Karpas-422 (cell line): ENCODE measurements at regions not wholly inside any gene's neighbourhood (a gene's known extent, or its start where the extent isn't known, plus 50 kb on each side); places are given as distances from the start of the nearest gene placed in this dataset.

ENCODE experiments used
- DNase-seq: peaks from one replicate; pipeline ENCODE4 v3.0.0-alpha.2; 2015
- H2AFZ ChIP-seq: fragments of 200-600 bp; sonication (generic); 2 replicates; pipeline ENCODE4 v1.6.1; 2014; ENCODE audit warnings: antibody characterized with exemption, low read length, mixed read lengths
- H3K27ac ChIP-seq: fragments of 200-600 bp; sonication (generic); 2 replicates; pipeline ENCODE4 v1.5.1; 2014; ENCODE audit warnings: mild to moderate bottlenecking, low read length, moderate library complexity
- H3K27me3 ChIP-seq: fragments of 200-600 bp; sonication (generic); 2 replicates; pipeline ENCODE4 v1.6.1; 2014; ENCODE audit warnings: low read length, mixed read lengths
- H3K36me3 ChIP-seq: fragments of 200-600 bp; sonication (generic); 2 replicates; pipeline ENCODE4 v1.6.1; 2014; ENCODE audit warnings: low read length, mixed read lengths; ENCODE audit not compliant: insufficient read depth
- H3K4me1 ChIP-seq: fragments of 200-600 bp; sonication (generic); 2 replicates; pipeline ENCODE4 v1.6.1; 2014; ENCODE audit warnings: mild to moderate bottlenecking, low read length, mixed read lengths
- H3K4me2 ChIP-seq: fragments of 200-600 bp; sonication (generic); 2 replicates; pipeline ENCODE4 v1.6.1; 2014; ENCODE audit warnings: low read length, low read depth, mild to moderate bottlenecking; ENCODE audit not compliant: poor library complexity, severe bottlenecking
- H3K4me3 ChIP-seq: fragments of 200-600 bp; sonication (generic); 2 replicates; pipeline ENCODE4 v1.5.1; 2014; ENCODE audit warnings: mild to moderate bottlenecking, antibody characterized with exemption, low read length, mixed read lengths
- H3K79me2 ChIP-seq: fragments of 200-600 bp; sonication (generic); 2 replicates; pipeline ENCODE4 v1.6.1; 2014; ENCODE audit warnings: mild to moderate bottlenecking, low read length, mixed read lengths
- H3K9ac ChIP-seq: fragments of 200-600 bp; sonication (generic); 2 replicates; pipeline ENCODE4 v1.6.0; 2014; ENCODE audit warnings: low read length
- H3K9me2 ChIP-seq: fragments of 200-600 bp; sonication (generic), shearing (Covaris generic); replicated peaks from 2 replicates; pipeline ENCODE4 v1.6.0; 2014; ENCODE audit warnings: mild to moderate bottlenecking, low read length, moderate library complexity; ENCODE audit not compliant: insufficient read depth
- H3K9me3 ChIP-seq: fragments of 300-700, 200-600 bp; sonication (generic); 2 replicates; pipeline ENCODE4 v1.6.1; 2014; ENCODE audit warnings: low read length, mixed read lengths
- H4K20me1 ChIP-seq: fragments of 200-600 bp; sonication (generic); 2 replicates; pipeline ENCODE4 v1.6.1; 2014; ENCODE audit warnings: mild to moderate bottlenecking, antibody characterized with exemption, low read length, low read depth; ENCODE audit not compliant: insufficient read depth

GRCh38 chr2:125073440-125073839 lies 1048.4 kb downstream of the CNTNAP5 start:
- H3K79me2 ChIP-seq: no peaks in the 10 kb centered on the region
- no peak overlapping the region for H2AFZ ChIP-seq
- H3K4me1 ChIP-seq: no peaks in the 10 kb centered on the region
- H3K9ac ChIP-seq: no peak overlapping the region
- H3K27me3 ChIP-seq: no peaks in the 10 kb centered on the region
- H3K9me2 ChIP-seq: no peaks in the 10 kb centered on the region
- H3K27ac ChIP-seq: no peak overlapping the region
- H3K9me3 ChIP-seq: no peaks in the 10 kb centered on the region
- H3K36me3 ChIP-seq: no peaks in the 10 kb centered on the region
- no peak overlapping the region for H3K4me3 ChIP-seq
- DNase-seq: no peak
- H3K4me2 ChIP-seq: no peak overlapping the region
- no peaks in the 10 kb centered on the region for H4K20me1 ChIP-seq

GRCh38 chr2:125085904-125086303 lies 1060.8 kb downstream of the CNTNAP5 start:
- H2AFZ ChIP-seq: no peak overlapping the region
- no peaks in the 10 kb centered on the region for H3K9me2 ChIP-seq
- DNase-seq: no peak
- no peaks in the 10 kb centered on the region for H3K4me1 ChIP-seq
- H3K4me3 ChIP-seq: no peak overlapping the region
- H3K27ac ChIP-seq: no peak overlapping the region
- H3K27me3 ChIP-seq: no peaks in the 10 kb centered on the region
- no peaks in the 10 kb centered on the region for H3K79me2 ChIP-seq
- H3K4me2 ChIP-seq: no peak overlapping the region
- H3K9ac ChIP-seq: no peak overlapping the region
- H3K9me3 ChIP-seq: no peaks in the 10 kb centered on the region
- H4K20me1 ChIP-seq: no peaks in the 10 kb centered on the region
- H3K36me3 ChIP-seq: no peaks in the 10 kb centered on the region

- Histone ChIP-seq H2AFZ (no peak overlapping the region), H3K4me1 (no peaks in the 10 kb centered on the region)
Observed at GRCh38 chr2:125086313-125087184, 1061.5 kb downstream of the CNTNAP5 start.

GRCh38 chr2:125092276-125093009 lies 1067.4 kb downstream of the CNTNAP5 start:
- H3K4me1 ChIP-seq: no peaks in the 10 kb centered on the region
- H4K20me1 ChIP-seq: no peaks in the 10 kb centered on the region
- H3K36me3 ChIP-seq: no peaks in the 10 kb centered on the region

More at GRCh38 chr2:125086313-125087184, 1061.5 kb downstream of the CNTNAP5 start:
- Histone ChIP-seq H3K27ac (no peak overlapping the region), H3K9me2 (no peaks in the 10 kb centered on the region), H3K4me2 (no peak overlapping the region), H3K9ac (no peak overlapping the region), H3K36me3 (no peaks in the 10 kb centered on the region), H3K79me2 (no peaks in the 10 kb centered on the region), H3K27me3 (no peaks in the 10 kb centered on the region), H3K4me3 (no peak overlapping the region), H3K9me3 (no peaks in the 10 kb centered on the region), H4K20me1 (no peaks in the 10 kb centered on the region)
- no peak for DNase-seq

GRCh38 chr2:125095826-125096225 lies 1070.7 kb downstream of the CNTNAP5 start:
- no peak overlapping the region for H2AFZ ChIP-seq
- no peaks in the 10 kb centered on the region for H4K20me1 ChIP-seq
- no peak overlapping the region for H3K4me2 ChIP-seq
- no peaks in the 10 kb centered on the region for H3K9me2 ChIP-seq
- DNase-seq: no peak
- H3K79me2 ChIP-seq: no peaks in the 10 kb centered on the region
- H3K9me3 ChIP-seq: no peaks in the 10 kb centered on the region
- no peaks in the 10 kb centered on the region for H3K36me3 ChIP-seq
- no peaks in the 10 kb centered on the region for H3K27me3 ChIP-seq
- H3K9ac ChIP-seq: no peak overlapping the region
- H3K4me1 ChIP-seq: no peaks in the 10 kb centered on the region
- H3K4me3 ChIP-seq: no peak overlapping the region
- H3K27ac ChIP-seq: no peak overlapping the region

More at GRCh38 chr2:125092276-125093009, 1067.4 kb downstream of the CNTNAP5 start:
- no peak overlapping the region for H3K4me3 ChIP-seq
- H3K9ac ChIP-seq: no peak overlapping the region
- H3K27ac ChIP-seq: no peak overlapping the region
- H3K27me3 ChIP-seq: no peaks in the 10 kb centered on the region
- no peak for DNase-seq
- no peak overlapping the region for H2AFZ ChIP-seq
- H3K4me2 ChIP-seq: no peak overlapping the region
- H3K79me2 ChIP-seq: no peaks in the 10 kb centered on the region
- no peaks in the 10 kb centered on the region for H3K9me2 ChIP-seq
- H3K9me3 ChIP-seq: no peaks in the 10 kb centered on the region

- Histone ChIP-seq H3K4me3 (no peak overlapping the region), H3K27ac (no peak overlapping the region), H3K9me2 (no peaks in the 10 kb centered on the region), H3K9ac (no peak overlapping the region), H3K4me1 (no peaks in the 10 kb centered on the region), H3K79me2 (no peaks in the 10 kb centered on the region), H4K20me1 (no peaks in the 10 kb centered on the region), H3K27me3 (no peaks in the 10 kb centered on the region), H2AFZ (no peak overlapping the region), H3K4me2 (no peak overlapping the region), H3K36me3 (no peaks in the 10 kb centered on the region), H3K9me3 (no peaks in the 10 kb centered on the region)
- DNase-seq: no peak
Observed at GRCh38 chr2:125106710-125107109, 1081.6 kb downstream of the CNTNAP5 start.

- no peak overlapping the region for H3K4me2 ChIP-seq
- DNase-seq: no peak
- H3K36me3 ChIP-seq: no peaks in the 10 kb centered on the region
- no peak overlapping the region for H3K4me3 ChIP-seq
- H3K4me1 ChIP-seq: no peaks in the 10 kb centered on the region
- H3K9me2 ChIP-seq: no peaks in the 10 kb centered on the region
- H4K20me1 ChIP-seq: no peaks in the 10 kb centered on the region
- no peaks in the 10 kb centered on the region for H3K9me3 ChIP-seq
- H2AFZ ChIP-seq: no peak overlapping the region
- H3K9ac ChIP-seq: no peak overlapping the region
- H3K27me3 ChIP-seq: no peaks in the 10 kb centered on the region
- H3K27ac ChIP-seq: no peak overlapping the region
- no peaks in the 10 kb centered on the region for H3K79me2 ChIP-seq
Observed at GRCh38 chr2:125107446-125107845, 1082.4 kb downstream of the CNTNAP5 start.

GRCh38 chr2:125108251-125108650 lies 1083.2 kb downstream of the CNTNAP5 start:
- no peaks in the 10 kb centered on the region for H4K20me1 ChIP-seq
- no peaks in the 10 kb centered on the region for H3K36me3 ChIP-seq
- no peaks in the 10 kb centered on the region for H3K79me2 ChIP-seq
- no peaks in the 10 kb centered on the region for H3K4me1 ChIP-seq
- no peak overlapping the region for H2AFZ ChIP-seq
- H3K9ac ChIP-seq: no peak overlapping the region
- no peaks in the 10 kb centered on the region for H3K9me3 ChIP-seq
- H3K27ac ChIP-seq: no peak overlapping the region
- no peak overlapping the region for H3K4me2 ChIP-seq
- no peaks in the 10 kb centered on the region for H3K9me2 ChIP-seq
- no peaks in the 10 kb centered on the region for H3K27me3 ChIP-seq
- DNase-seq: no peak
- no peak overlapping the region for H3K4me3 ChIP-seq
